Smooth muscle cell (in vitro differentiated cells): ENCODE measurements at regions not wholly inside any gene's neighbourhood (a gene's known extent, or its start where the extent isn't known, plus 50 kb on each side); places are given as distances from the start of the nearest gene placed in this dataset.

Experiments
- DNase-seq: peaks from one replicate; lab custom pipeline; 2025; ENCODE audit not compliant: unreplicated experiment; lab: John Stamatoyannopoulos, UW
- H2AFZ ChIP-seq: fragments of 200-600 bp; sonication (generic); 2 replicates; pipeline ENCODE4 v1.6.0; 2016; ENCODE audit warnings: antibody characterized with exemption, low read depth, mild to moderate bottlenecking
- H3F3A ChIP-seq: fragments of 200-600 bp; sonication (generic); 2 replicates; pipeline ENCODE4 v1.6.0; 2017; ENCODE audit warnings: antibody characterized with exemption, low read depth
- H3K27ac ChIP-seq: fragments of 200-600 bp; sonication (generic); 2 replicates; pipeline ENCODE4 v1.5.1; 2016; ENCODE audit warnings: low read depth, mild to moderate bottlenecking
- H3K27me3 ChIP-seq: fragments of 200-600 bp; sonication (generic); 2 replicates; pipeline ENCODE4 v1.6.1; 2016; ENCODE audit warnings: low read depth, mild to moderate bottlenecking
- H3K36me3 ChIP-seq: fragments of 200-600 bp; sonication (generic); 2 replicates; pipeline ENCODE4 v1.5.1; 2016; ENCODE audit warnings: low read depth
- H3K4me1 ChIP-seq: fragments of 200-600 bp; sonication (generic); 2 replicates; pipeline ENCODE4 v1.5.1; 2016; ENCODE audit warnings: low read depth
- H3K4me2 ChIP-seq: fragments of 200-600 bp; sonication (generic); 2 replicates; pipeline ENCODE4 v1.6.0; 2016; ENCODE audit warnings: mild to moderate bottlenecking
- H3K4me3 ChIP-seq: fragments of 200-600 bp; sonication (generic); 2 replicates; pipeline ENCODE4 v1.5.1; 2016; ENCODE audit warnings: mild to moderate bottlenecking
- H3K79me2 ChIP-seq: fragments of 200-600 bp; sonication (generic); 2 replicates; pipeline ENCODE4 v1.6.0; 2016; ENCODE audit warnings: low read depth, mild to moderate bottlenecking
- H3K9ac ChIP-seq: fragments of 200-600 bp; sonication (generic); 2 replicates; pipeline ENCODE4 v1.6.0; 2016; ENCODE audit warnings: low read depth
- H3K9me3 ChIP-seq: fragments of 200-600 bp; sonication (generic); replicated peaks from 2 replicates; pipeline ENCODE4 v1.5.1; 2016; ENCODE audit warnings: low read depth
- H4K20me1 ChIP-seq: fragments of 200-600 bp; sonication (generic); 2 replicates; pipeline ENCODE4 v1.6.0; 2016; ENCODE audit warnings: low read depth
- WGBS: methylation state at CpG from one replicate; pipeline ENCODE4 v1.1.7; 2016; ENCODE audit warnings: low lambda C conversion rate; 5-methylcytosine and 5-hydroxymethylcytosine counted together
- TF ChIP-seq, protein P1 (sequence below): fragments of 200-600 bp; sonication (generic); IDR thresholded peaks from 2 replicates; pipeline ENCODE4 v1.5.1; 2017; ENCODE audit warnings: borderline replicate concordance, mild to moderate bottlenecking, antibody characterized with exemption; ENCODE audit not compliant: insufficient read depth, poor library complexity, severe bottlenecking

DNA sequence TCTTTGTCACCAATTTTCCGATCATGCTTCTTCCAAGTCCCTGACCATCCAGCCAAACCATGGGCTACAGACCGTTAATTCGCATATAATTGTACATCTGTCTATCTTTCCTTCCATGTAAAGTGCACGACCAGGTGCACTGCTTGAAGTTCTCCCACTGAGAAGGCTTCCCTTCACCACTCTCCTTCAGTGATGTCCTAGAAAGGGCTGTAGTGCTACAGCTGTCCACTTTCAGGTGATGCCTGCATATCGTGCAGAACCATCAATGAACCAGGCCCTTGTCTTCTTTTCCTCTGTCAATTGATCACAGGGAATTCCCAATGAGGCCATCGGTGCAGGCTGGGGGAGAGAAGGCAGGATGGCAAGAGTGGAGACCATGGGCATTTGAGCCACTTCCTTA is 148.9 kb downstream of the TMEM182 start:
- no peaks in the 10 kb centered on the region for H3K79me2 ChIP-seq
- no peaks in the 10 kb centered on the region for H4K20me1 ChIP-seq
- no peak overlapping the region for H3K9ac ChIP-seq
- H3K27me3 ChIP-seq, result no peaks in the 10 kb centered on the region
- no peaks in the 10 kb centered on the region for H3K36me3 ChIP-seq
- H2AFZ ChIP-seq, result no peak overlapping the region
- H3K4me3 ChIP-seq, result no peak overlapping the region
- H3K4me1 ChIP-seq, result no peaks in the 10 kb centered on the region
- H3K27ac ChIP-seq, result no peak overlapping the region
- WGBS, result 80% methylated on average over 6 of the region's 6 CpGs
- H3K4me2 ChIP-seq, result no peak overlapping the region
- TF ChIP-seq, protein P1, sequence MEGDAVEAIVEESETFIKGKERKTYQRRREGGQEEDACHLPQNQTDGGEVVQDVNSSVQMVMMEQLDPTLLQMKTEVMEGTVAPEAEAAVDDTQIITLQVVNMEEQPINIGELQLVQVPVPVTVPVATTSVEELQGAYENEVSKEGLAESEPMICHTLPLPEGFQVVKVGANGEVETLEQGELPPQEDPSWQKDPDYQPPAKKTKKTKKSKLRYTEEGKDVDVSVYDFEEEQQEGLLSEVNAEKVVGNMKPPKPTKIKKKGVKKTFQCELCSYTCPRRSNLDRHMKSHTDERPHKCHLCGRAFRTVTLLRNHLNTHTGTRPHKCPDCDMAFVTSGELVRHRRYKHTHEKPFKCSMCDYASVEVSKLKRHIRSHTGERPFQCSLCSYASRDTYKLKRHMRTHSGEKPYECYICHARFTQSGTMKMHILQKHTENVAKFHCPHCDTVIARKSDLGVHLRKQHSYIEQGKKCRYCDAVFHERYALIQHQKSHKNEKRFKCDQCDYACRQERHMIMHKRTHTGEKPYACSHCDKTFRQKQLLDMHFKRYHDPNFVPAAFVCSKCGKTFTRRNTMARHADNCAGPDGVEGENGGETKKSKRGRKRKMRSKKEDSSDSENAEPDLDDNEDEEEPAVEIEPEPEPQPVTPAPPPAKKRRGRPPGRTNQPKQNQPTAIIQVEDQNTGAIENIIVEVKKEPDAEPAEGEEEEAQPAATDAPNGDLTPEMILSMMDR, result no peak
- no peak for DNase-seq
- H3K9me3 ChIP-seq, result no peaks in the 10 kb centered on the region
- H3F3A ChIP-seq, result no peaks in the 10 kb centered on the region

DNA sequence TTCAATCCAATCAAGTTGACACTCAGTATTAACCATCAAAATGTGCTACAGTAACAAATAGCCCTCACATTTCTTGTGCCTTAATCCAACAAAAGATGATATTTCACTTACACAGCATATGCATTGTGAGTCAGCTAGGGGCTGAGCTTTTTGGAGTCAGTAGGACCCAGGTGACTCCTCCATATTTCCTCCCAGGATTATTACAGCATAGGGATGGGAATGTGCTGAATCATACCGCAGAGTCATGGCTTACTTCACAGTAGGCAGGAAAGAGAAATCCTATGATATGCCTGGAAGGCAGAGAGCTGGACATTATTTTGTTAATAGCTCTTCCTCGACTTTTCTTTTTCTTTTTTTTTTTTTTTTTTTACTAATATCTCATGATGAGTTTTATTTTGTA is 153.3 kb downstream of the TMEM182 start:
- WGBS, result 76% methylated on average over 2 of the region's 2 CpGs
- Histone ChIP-seq H3K9ac (no peak overlapping the region), H2AFZ (no peak overlapping the region), H3K9me3 (no peaks in the 10 kb centered on the region), H3K36me3 (no peaks in the 10 kb centered on the region), H3K4me3 (no peak overlapping the region), H4K20me1 (no peaks in the 10 kb centered on the region), H3K27me3 (no peaks in the 10 kb centered on the region), H3K4me2 (no peak overlapping the region), H3K79me2 (no peaks in the 10 kb centered on the region), H3K4me1 (no peaks in the 10 kb centered on the region), H3K27ac (no peak overlapping the region), H3F3A (no peaks in the 10 kb centered on the region)
- TF ChIP-seq, protein P1, result no peak
- DNase-seq, result no peak

DNA sequence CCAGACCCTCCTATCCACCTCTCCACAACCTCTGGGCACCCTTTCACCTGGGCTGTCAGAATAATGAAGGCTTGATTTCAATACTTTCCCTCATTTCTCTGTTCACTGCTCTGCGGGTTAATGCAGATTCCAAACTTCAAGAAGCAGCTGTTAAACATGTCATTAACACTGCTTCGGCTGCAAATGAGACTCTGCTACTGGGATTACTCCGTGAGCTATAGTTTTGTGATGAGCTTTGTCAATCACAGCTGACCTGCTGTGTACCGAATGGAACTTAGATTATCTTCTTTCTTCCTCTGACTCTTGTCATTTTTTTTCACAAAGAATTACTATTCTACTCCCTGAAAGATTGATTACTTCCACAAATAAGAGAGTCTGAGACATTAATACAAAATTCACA is 160.5 kb downstream of the TMEM182 start:
- H4K20me1 ChIP-seq, result no peaks in the 10 kb centered on the region
- H2AFZ ChIP-seq, result no peak overlapping the region
- no peak overlapping the region for H3K4me3 ChIP-seq
- no peak overlapping the region for H3K27ac ChIP-seq
- H3K9ac ChIP-seq, result no peak overlapping the region
- no peaks in the 10 kb centered on the region for H3F3A ChIP-seq
- H3K36me3 ChIP-seq, result no peaks in the 10 kb centered on the region
- peaks cover 6% of the 10 kb centered on the region for H3K4me1 ChIP-seq
- no peak for DNase-seq
- WGBS, result 78% methylated on average over 4 of the region's 4 CpGs
- TF ChIP-seq, protein P1, result no peak
- H3K4me2 ChIP-seq, result no peak overlapping the region
- no peaks in the 10 kb centered on the region for H3K9me3 ChIP-seq
- H3K27me3 ChIP-seq, result no peaks in the 10 kb centered on the region
- no peaks in the 10 kb centered on the region for H3K79me2 ChIP-seq

DNA sequence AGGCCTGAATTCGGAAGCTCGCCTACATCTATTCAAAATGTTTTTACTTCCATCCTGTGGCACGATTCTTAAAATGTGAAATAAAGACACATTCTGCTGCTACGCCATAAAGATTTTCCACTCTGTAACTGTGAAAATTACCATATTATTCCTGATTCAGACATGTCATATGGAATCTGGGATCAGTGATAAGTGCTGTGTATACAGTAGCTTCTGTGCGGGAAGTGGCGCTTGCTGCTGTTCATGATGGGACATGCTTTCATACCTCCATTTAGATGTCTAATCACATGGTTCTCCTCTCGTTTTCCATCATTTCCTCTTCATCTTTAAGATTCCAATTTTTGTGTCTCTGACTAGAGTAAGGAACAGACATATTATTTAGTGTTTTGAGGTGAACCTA is 163.2 kb downstream of the TMEM182 start:
- H3K27ac ChIP-seq, result no peak overlapping the region
- peaks cover 15% of the 10 kb centered on the region for H3K4me1 ChIP-seq
- no peaks in the 10 kb centered on the region for H3K79me2 ChIP-seq
- no peaks in the 10 kb centered on the region for H3K36me3 ChIP-seq
- TF ChIP-seq, protein P1, result no peak
- H2AFZ ChIP-seq, result no peak overlapping the region
- H3K4me2 ChIP-seq, result no peak overlapping the region
- H3F3A ChIP-seq, result no peaks in the 10 kb centered on the region
- no peak overlapping the region for H3K4me3 ChIP-seq
- DNase-seq, result no peak
- no peaks in the 10 kb centered on the region for H3K9me3 ChIP-seq
- H4K20me1 ChIP-seq, result no peaks in the 10 kb centered on the region
- no peak overlapping the region for H3K9ac ChIP-seq
- 91% methylated on average over 7 of the region's 7 CpGs for WGBS
- H3K27me3 ChIP-seq, result no peaks in the 10 kb centered on the region
